Skeletal muscle satellite cell (primary cell): ENCODE measurements at regions not wholly inside any gene's neighbourhood (a gene's known extent, or its start where the extent isn't known, plus 50 kb on each side); places are given as distances from the start of the nearest gene placed in this dataset.
A peak's percentile ranks its signal among the peaks of the same experiment; 100 is the strongest.

ENCODE experiments used
- H3K27me3 ChIP-seq: 2 replicates; pipeline ENCODE4 v1.7.0; 2013; ENCODE audit warnings: low read length; ENCODE audit not compliant: control insufficient read depth, insufficient read depth
- H3K36me3 ChIP-seq: 2 replicates; pipeline ENCODE4 v1.7.0; 2013; ENCODE audit warnings: mild to moderate bottlenecking, control low read depth, low read length; ENCODE audit not compliant: insufficient read depth
- H3K4me1 ChIP-seq: 2 replicates; pipeline ENCODE4 v1.7.0; 2013; ENCODE audit warnings: low read length; ENCODE audit not compliant: control insufficient read depth, insufficient read depth
- H3K4me2 ChIP-seq: 2 replicates; pipeline ENCODE4 v1.7.0; 2013; ENCODE audit warnings: mild to moderate bottlenecking, low read length
- H3K4me3 ChIP-seq: 2 replicates; pipeline ENCODE4 v1.7.0; 2013; ENCODE audit warnings: low read length
- H3K9ac ChIP-seq: 2 replicates; pipeline ENCODE4 v1.7.0; 2013; ENCODE audit warnings: mild to moderate bottlenecking, low read depth, low read length, moderate library complexity
- H3K9me3 ChIP-seq: replicated peaks from 2 replicates; pipeline ENCODE4 v1.7.0; 2013; ENCODE audit warnings: mild to moderate bottlenecking, control low read depth, low read length

GRCh38 chr13:71339005-71339404, 528.0 kb downstream of the DACH1 start:
- no peak overlapping the region for H3K4me2 ChIP-seq
- H3K4me3 ChIP-seq = no peak overlapping the region
- no peaks in the 10 kb centered on the region for H3K27me3 ChIP-seq

GRCh38 chr13:71338070-71338469, 528.9 kb downstream of the DACH1 start:
- Histone ChIP-seq H3K36me3 (no peaks in the 10 kb centered on the region), H3K27me3 (no peaks in the 10 kb centered on the region), H3K4me3 (no peak overlapping the region), H3K4me2 (no peak overlapping the region), H3K9ac (no peak overlapping the region), H3K9me3 (no peaks in the 10 kb centered on the region), H3K4me1 (no peaks in the 10 kb centered on the region)

More at GRCh38 chr13:71339005-71339404, 528.0 kb downstream of the DACH1 start:
- H3K36me3 ChIP-seq = no peaks in the 10 kb centered on the region
- H3K9ac ChIP-seq = no peak overlapping the region
- no peaks in the 10 kb centered on the region for H3K4me1 ChIP-seq
- no peaks in the 10 kb centered on the region for H3K9me3 ChIP-seq

DNA sequence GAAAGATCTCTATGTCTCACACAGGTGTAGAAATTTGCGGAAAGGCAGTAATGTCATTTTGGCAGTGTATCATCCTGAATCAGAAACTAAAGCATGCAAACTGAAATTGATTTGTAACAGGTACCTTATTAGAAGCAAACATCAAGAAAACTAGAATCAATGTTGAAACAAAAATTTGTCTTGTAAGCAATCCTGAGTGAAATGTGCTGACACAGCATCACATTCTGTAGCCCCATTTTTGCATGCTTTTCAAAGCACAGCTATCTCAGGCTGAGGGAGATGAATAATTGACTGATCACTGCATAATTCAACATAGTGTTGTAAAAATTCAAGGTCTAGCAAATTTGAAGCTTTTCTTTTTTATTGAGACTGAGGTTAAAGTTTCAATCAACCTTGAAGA, 539.7 kb downstream of the DACH1 start:
- H3K27me3 ChIP-seq = no peaks in the 10 kb centered on the region
- H3K4me3 ChIP-seq = no peak overlapping the region
- no peaks in the 10 kb centered on the region for H3K9me3 ChIP-seq
- H3K4me1 ChIP-seq = no peaks in the 10 kb centered on the region
- no peak overlapping the region for H3K9ac ChIP-seq
- no peaks in the 10 kb centered on the region for H3K36me3 ChIP-seq
- H3K4me2 ChIP-seq = no peak overlapping the region

GRCh38 chr13:71325556-71325955, 541.4 kb downstream of the DACH1 start:
- H3K4me2 ChIP-seq = no peak overlapping the region
- H3K4me1 ChIP-seq = no peaks in the 10 kb centered on the region
- H3K36me3 ChIP-seq = no peaks in the 10 kb centered on the region
- no peak overlapping the region for H3K9ac ChIP-seq
- no peak overlapping the region for H3K4me3 ChIP-seq
- no peaks in the 10 kb centered on the region for H3K27me3 ChIP-seq
- no peaks in the 10 kb centered on the region for H3K9me3 ChIP-seq

DNA sequence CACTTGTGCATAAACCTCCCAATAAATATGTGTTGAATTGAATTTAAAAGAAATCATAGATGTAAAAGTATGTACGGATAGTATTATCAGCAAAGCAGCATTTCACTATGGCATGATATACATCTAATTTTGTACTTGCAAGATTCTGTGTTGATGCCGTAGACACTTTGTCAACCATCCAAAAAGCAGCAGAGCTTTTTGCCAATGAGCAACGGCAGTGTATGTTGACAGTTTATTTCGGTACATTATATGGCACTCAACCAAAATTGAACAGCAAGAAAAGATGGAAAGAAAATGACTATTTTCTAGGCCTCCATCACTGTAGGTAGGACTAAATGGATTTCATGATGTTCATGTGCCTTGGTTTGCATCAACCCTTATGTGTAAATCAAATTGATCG, 543.7 kb downstream of the DACH1 start:
- Histone ChIP-seq H3K4me1 (no peaks in the 10 kb centered on the region), H3K4me3 (no peak overlapping the region), H3K9ac (no peak overlapping the region), H3K9me3 (no peaks in the 10 kb centered on the region), H3K4me2 (no peak overlapping the region), H3K27me3 (no peaks in the 10 kb centered on the region), H3K36me3 (no peaks in the 10 kb centered on the region)

GRCh38 chr13:71320452-71320851, 546.6 kb downstream of the DACH1 start:
- no peaks in the 10 kb centered on the region for H3K4me1 ChIP-seq

GRCh38 chr13:71316792-71317363, 550.1 kb downstream of the DACH1 start:
- no peaks in the 10 kb centered on the region for H3K9me3 ChIP-seq
- no peak overlapping the region for H3K4me2 ChIP-seq
- no peaks in the 10 kb centered on the region for H3K36me3 ChIP-seq
- no peak overlapping the region for H3K4me3 ChIP-seq
- no peaks in the 10 kb centered on the region for H3K4me1 ChIP-seq
- no peaks in the 10 kb centered on the region for H3K27me3 ChIP-seq
- H3K9ac ChIP-seq = no peak overlapping the region

More at GRCh38 chr13:71320452-71320851, 546.6 kb downstream of the DACH1 start:
- no peak overlapping the region for H3K9ac ChIP-seq
- H3K4me3 ChIP-seq = no peak overlapping the region
- no peaks in the 10 kb centered on the region for H3K36me3 ChIP-seq
- H3K27me3 ChIP-seq = no peaks in the 10 kb centered on the region
- H3K4me2 ChIP-seq = no peak overlapping the region
- no peaks in the 10 kb centered on the region for H3K9me3 ChIP-seq

DNA sequence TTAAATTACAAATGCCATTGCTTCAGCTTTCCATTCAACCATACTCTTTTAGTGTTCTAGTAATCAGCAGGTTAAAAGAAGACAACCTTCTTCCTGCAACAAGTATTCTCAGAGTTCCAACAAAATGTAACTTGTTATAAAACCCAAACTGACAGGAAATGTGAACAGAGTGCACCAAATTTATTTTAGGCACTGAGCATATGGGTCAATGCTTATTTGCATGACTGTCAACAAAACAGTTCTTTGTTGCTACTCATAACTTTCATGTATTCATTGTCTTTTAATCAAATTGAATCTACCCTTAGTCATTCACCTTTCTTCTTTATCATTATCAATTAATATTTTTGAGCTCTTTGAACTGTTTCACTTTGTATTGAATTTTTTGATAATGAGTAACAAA, 554.1 kb downstream of the DACH1 start:
- Histone ChIP-seq H3K4me2 (no peak overlapping the region), H3K9me3 (no peaks in the 10 kb centered on the region), H3K9ac (no peak overlapping the region), H3K4me1 (no peaks in the 10 kb centered on the region), H3K36me3 (no peaks in the 10 kb centered on the region), H3K27me3 (no peaks in the 10 kb centered on the region), H3K4me3 (no peak overlapping the region)

DNA sequence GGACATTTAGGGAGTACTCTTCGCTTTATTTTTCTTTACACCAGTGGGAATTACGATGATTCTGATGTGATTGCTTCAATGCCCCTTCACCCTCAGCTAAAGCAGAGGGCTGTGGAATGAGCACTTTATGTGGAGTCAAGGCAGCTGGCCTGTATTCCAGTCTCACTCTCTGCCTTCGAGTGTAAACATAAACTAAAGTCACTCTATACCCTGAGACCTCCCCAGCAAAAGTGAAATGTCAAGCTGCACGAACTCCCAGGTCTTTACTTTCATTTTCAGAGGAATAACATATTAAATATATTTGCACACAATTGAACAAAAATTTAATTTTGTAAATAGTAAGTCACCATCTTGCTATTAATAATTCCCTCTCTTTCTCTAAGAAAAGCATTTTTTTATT, 557.1 kb downstream of the DACH1 start:
- Histone ChIP-seq H3K9me3 (no peaks in the 10 kb centered on the region), H3K4me2 (peak overlapping the region; percentile 47), H3K27me3 (no peaks in the 10 kb centered on the region), H3K4me3 (no peak overlapping the region), H3K9ac (no peak overlapping the region), H3K36me3 (no peaks in the 10 kb centered on the region), H3K4me1 (no peaks in the 10 kb centered on the region)

- no peak overlapping the region for H3K9ac ChIP-seq
- no peaks in the 10 kb centered on the region for H3K36me3 ChIP-seq
- no peaks in the 10 kb centered on the region for H3K27me3 ChIP-seq
- H3K4me2 ChIP-seq = no peak overlapping the region
- no peaks in the 10 kb centered on the region for H3K9me3 ChIP-seq
- H3K4me3 ChIP-seq = no peak overlapping the region
- H3K4me1 ChIP-seq = no peaks in the 10 kb centered on the region
Measured at GRCh38 chr13:71306821-71307220, 560.2 kb downstream of the DACH1 start.

DNA sequence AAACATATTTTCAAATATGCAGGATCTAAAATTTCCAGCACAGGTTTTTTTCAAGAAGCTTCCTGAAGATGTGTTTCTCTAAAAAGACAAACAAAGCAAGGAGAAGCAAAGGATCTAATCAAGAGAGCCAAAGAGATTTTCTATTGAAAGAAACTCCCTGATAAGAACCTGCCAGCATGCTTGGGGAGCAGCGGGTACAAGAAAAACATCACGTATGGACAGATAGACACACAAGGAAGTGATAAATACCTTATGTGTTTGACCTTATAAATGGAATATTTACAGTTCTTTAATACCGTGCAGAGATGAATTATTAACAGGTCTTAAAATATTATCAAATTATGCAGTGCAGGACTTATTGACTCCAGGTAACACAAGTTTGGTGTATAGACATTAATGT, 562.1 kb downstream of the DACH1 start:
- Histone ChIP-seq H3K4me2 (no peak overlapping the region), H3K27me3 (no peaks in the 10 kb centered on the region), H3K36me3 (no peaks in the 10 kb centered on the region), H3K9me3 (no peaks in the 10 kb centered on the region), H3K4me1 (no peaks in the 10 kb centered on the region), H3K4me3 (no peak overlapping the region), H3K9ac (no peak overlapping the region)

DNA sequence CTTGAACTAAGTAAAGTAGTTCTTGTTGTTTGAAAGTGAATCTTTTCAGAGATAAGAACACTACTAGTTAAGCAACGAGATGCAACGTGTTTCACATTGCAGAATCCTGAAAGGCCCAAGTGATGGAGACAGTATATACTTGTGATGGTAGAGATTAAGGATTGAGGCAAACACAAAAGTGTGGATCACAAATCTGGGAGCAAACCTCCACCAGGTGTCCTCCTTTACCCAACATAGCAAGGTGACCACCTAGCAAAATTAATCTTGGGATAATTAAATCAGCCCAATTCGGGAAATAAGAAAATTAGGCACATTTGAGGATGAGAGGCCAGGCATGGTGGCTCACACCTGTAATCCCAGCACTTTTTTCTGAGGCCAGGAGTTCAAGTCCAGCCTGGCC, 563.9 kb downstream of the DACH1 start:
- H3K4me1 ChIP-seq = no peaks in the 10 kb centered on the region
- no peaks in the 10 kb centered on the region for H3K9me3 ChIP-seq
- H3K27me3 ChIP-seq = no peaks in the 10 kb centered on the region
- no peaks in the 10 kb centered on the region for H3K36me3 ChIP-seq
- no peak overlapping the region for H3K4me3 ChIP-seq
- no peak overlapping the region for H3K9ac ChIP-seq
- H3K4me2 ChIP-seq = no peak overlapping the region
